SK-N-DZ (cell line): ENCODE measurements at regions not wholly inside any gene's neighbourhood (a gene's known extent, or its start where the extent isn't known, plus 50 kb on each side); places are given as distances from the start of the nearest gene placed in this dataset.
"Not testable (repeated sequence)": the region's sequence is repeated elsewhere in the genome, so short reads cannot be mapped to it uniquely, and the experiment has no call there.

Experiments used
- DNase-seq: peaks from one replicate; pipeline ENCODE4 v3.0.0-alpha.2; 2015; ENCODE audit warnings: low spot score

DNA sequence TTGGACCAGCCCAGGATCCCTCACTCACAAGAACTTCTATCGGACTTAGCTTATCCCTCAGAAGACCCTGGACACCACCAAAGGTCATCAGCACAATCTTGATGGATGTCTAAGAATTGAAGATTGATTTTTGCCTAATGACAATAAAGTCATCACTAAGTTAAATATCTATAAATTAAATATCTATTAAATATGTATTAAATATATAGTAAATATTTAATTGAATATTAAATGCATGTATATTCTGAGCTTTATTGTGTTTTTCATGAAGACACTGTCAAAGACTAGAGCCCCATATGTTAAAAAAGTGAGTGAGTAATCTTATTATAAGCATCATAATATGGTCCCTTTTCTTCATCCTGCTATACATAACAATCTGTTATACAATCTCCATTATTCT is 751.1 kb downstream of the KCNJ2 start:
- DNase-seq: no peak

DNA sequence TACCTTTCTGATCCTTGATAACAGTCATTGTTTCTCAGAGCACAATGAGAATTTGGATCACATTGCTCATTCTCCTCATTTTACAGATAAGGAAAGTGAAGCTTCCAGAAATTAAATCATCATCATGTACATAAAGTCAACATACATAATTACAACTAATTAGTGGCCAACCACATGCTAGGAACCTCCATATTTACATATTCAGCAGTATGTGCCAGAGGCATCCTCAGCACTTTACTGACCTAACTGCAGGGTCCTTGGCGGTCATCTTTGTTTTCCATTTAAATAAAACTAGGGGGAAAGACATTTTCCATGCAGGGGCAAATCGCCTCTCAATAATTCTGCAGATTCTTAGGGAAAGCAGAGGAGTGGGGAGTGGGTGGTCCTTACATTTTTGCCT is 752.9 kb downstream of the KCNJ2 start:
- DNase-seq: no peak

DNA sequence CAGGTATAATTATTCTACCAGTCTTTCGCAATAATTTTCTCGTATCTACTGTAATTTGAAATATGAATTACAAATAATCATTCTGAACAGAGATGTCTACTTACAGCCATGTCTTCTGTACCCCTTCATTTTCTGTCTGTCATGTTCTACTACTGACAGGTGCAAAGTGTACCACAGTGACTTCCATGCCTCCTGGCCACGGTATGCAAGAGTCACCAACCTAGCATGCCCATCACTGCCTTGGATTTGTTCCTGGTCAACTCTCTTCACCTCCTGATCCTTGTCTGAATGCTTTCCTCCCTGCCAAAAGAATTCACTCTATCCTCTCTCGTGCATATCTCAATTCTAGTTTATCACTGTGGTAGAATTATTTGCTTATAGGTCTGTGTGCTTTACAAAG is 755.4 kb downstream of the KCNJ2 start:
- no peak for DNase-seq

DNA sequence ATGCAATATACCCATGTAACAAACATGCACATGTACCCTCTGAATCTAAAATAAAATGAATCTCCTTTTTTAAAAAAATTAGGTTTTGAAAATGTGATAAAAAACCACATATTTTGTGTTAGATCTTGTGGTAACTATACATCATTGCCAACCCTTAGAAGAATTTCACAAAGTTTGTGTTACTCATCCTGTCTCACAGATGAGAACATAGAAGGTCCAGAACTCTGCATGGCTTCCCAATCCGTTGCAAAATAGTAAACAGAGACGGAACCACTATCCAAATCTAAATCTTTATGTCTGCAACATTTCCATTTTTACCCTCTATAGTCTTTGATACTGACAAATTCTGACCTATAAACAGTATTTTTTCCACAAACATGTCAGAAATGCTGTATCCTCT is 759.9 kb downstream of the KCNJ2 start:
- DNase-seq: no peak

DNA sequence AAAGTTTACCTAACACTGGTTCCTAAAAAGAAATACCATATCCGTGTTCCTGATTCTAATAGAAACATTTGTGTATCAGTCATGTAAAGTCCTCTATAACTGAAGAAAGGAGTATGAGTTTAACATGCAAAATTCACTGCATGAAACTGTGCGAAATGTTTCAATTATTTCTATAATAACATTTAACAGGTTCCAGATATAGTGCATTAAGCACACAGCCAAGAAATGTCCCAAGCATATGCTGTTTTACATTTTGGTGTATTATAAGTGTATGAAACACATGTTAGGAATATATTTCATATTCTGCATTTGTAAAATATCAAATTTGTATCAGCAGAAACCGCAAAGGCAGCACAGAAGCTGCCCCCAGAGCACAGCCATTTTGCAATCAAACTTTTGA is 764.9 kb downstream of the KCNJ2 start:
- no peak for DNase-seq

DNA sequence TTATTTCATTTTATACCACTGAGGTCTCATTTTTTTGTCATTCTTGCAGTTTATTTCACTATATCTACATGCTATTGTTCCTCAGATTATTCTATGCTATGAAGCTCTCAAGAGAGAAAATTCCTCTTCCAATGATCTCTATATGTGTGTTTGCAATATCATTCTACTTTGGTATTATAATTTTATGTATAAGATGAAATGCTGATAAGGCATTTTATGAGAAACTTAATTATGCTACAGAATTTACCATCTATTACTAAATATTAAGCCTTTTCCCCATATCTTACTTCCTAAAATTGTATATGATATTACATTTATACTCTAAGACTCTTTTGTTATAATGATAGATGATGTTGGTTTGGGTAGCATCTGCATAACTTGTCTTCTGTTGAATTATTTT is 765.5 kb downstream of the KCNJ2 start:
- no peak for DNase-seq

DNA sequence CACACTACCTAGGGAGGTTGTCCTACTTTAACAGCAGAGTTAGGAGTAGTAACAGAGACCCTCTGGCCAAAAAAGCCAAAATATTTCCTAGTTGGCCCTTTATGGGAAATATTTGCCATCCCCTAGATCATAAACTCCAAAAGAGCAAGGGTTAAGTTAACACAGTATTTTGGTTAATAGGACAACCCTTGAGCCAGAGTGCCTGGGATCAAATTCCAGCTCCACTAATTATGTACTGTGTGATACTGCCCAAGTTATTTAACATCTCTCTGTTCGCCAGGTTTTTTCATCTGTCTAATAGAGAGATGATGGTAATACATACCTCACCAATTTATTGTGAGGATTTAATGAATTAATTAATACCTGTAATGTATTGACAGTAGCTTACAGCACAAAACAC is 767.4 kb downstream of the KCNJ2 start:
- no peak for DNase-seq

DNA sequence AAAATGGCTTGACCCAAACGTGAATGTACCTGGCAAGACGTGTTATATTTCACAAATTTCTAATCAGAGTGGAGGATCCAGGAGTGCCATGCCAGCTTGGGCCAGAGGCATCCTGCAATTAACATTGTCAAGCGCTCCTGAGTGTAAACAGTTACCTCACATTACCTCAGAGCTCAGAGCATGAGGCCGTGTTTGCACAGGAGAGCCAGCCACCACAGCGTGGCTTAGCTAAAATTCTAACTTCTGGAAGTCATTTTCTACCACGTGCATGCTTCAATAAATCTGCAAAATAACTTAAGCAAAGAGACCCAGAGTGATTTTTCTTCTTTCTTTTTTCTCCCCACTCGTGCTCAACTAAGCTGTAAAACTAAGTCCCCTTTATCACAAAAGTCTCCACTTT is 769.0 kb downstream of the KCNJ2 start:
- no peak for DNase-seq

DNA sequence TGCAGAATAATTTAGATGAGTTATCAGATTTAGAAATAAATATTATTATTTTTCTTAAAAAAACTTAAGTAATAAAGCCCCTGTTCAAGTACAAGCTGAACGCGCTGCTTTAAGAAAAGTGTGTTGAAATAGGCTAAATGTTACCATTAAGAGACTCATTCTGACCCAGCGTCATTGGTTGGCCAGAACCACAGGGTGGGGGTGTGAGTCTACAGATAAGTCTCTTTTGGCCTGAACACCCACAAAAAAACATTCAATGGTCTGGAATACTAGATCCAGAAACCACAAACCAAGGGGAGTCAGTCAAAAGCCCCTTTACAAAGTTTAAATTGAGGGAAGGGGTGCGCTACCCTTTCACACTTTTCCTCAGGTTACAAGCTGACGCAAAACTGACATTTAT is 776.1 kb downstream of the KCNJ2 start:
- DNase-seq: no peak

DNA sequence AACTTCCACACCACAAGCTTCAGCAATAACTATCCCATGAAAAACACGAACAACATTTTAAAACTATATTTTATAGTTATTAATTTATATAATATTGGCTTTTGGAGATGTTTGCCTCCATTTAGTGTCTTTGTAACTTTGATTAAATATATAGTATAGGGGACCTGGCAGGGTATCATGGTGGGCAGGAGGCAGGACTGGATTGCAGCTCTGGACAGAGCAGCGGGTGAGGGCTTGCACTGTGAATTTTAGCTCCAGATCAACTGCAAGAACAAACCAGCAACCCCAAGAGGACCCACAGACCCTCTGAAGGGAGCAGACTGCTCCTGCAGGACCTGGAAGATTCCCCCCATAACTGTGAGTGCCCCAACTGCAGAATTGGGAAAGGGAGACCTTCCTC is 777.9 kb downstream of the KCNJ2 start:
- DNase-seq: no peak

DNA sequence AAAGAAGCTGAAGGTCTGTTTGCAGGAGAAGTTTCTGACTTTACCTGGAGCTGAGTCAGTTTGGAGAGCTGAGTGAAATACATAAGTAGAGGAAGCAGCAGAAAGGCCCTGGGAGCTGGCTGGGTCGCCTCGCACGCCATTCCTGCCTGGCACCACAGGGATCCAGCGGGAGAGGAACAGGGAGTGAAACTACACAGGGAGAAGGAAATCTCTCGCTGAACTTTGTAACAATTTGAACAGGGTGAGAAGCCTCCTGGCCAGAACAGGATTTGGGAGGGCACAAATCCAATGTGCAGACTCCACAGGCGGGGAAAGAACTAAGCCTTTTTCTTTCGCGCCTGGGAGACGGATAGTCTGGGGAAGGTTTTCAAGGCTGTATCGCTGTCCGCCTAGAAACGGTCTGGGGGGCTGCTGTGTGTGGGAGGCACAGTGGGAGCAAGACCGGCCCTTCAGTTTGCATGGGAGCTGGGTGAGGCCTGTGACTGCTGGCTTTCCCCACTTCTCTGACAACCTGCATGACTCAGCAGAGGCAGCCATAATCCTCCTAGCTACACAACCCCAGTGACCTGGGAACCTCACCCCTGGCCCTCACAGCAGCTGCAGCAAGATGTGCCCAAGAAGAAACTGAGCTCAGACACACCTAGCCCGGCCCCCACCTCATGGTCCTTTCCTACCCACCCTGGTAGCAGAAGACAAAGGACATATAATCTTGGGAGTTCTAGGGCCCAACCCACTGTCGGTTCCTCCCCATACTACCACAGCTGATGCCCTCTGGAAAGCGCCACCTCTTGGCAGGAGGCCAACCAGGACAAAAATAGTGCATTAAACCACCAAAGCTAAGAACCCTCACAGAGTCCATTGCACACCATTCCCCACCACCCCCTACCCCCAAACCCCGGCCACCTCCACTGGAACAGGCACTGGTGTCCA is 778.6 kb downstream of the KCNJ2 start:
- DNase-seq: no peak

DNA sequence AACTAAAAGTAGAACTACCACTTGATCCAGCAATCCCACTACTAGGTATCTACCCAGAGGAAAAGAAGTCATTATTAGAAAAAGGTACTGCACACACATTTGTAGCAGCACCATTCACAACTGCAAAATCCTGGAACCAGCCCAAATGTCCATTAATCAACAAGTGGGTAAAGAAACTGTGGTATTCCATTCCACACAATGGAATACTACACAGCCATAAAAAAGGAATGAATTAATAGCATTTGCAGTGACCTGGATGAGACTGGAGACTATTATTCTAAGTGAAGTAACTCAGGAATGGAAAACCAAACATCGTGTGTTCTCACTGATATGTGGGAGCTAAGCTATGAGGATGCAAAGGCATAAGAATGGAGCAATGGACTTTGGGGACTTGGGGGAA is 783.8 kb downstream of the KCNJ2 start:
- DNase-seq: not testable (repeated sequence)

DNA sequence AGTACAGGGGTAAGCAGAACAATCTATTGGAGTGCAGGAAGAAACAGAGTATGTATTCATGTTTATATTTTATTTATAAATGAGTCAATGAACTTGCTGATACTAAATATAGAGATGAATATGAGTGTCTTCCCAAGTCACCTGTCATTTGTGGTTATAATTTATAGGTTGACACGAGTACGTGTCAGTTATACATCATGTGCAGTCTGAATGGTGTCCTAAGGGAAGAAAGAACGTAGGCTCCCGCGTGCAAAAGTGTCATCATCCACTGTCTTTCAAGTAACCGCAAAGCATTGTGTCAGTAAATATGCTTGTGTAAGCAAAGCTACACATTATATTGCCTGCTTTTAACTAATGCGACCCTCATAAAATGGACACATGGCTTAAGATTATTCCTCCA is 786.1 kb downstream of the KCNJ2 start:
- DNase-seq: no peak

DNA sequence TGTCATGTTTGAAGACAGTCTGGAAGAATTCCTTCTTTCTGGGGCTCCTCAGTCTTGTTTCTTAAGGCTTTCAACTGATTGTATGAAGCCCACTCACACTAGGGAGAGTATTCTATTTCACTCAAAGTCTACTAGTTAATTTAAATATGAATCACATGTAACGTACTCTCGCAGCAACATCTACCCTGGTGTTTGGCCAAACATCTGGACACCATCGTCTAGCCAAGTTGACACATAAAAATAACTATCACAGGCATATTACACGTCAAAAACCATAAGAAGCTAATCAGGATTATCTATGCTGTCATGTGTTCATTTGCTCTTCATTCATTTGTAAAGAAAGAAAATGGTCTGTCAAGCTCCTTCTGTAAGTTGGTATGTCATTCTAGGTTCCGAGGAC is 787.4 kb downstream of the KCNJ2 start:
- DNase-seq: no peak

DNA sequence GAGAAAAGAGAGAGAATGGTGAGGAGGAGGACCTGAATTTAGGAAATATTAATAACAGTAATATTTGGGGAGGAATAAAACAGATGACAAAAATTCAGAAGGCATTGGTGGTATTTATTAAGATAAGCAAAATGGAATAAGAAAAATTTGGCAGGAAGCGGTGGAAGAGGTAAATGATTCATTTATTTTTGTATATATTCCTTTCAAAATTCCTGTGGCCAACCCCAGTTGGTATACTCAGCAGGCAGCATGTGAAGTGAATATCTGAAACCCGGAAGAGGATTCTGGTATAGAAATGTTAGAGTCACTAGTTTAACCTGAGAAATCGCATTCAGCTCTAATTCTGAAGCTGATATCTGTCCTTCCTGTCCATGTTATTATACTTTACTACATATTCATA is 792.0 kb downstream of the KCNJ2 start:
- DNase-seq: no peak

DNA sequence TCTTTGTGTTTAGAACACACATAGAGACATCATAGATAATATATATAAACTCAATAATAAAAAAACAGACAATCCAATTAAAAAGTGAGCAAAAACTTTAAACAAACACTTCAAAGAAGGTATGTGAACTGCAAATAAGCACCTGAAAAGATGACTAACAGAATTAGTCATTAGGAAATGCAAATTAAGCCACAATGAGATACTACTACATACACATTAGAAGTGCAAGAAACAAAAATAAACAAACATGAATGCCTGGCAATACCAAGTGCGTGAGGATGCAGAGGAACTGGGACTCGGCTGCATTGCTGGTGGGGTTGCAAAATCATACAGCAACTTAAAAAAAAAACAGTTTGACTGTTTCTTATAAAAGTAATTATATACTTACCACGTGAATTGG is 799.0 kb downstream of the KCNJ2 start:
- no peak for DNase-seq

DNA sequence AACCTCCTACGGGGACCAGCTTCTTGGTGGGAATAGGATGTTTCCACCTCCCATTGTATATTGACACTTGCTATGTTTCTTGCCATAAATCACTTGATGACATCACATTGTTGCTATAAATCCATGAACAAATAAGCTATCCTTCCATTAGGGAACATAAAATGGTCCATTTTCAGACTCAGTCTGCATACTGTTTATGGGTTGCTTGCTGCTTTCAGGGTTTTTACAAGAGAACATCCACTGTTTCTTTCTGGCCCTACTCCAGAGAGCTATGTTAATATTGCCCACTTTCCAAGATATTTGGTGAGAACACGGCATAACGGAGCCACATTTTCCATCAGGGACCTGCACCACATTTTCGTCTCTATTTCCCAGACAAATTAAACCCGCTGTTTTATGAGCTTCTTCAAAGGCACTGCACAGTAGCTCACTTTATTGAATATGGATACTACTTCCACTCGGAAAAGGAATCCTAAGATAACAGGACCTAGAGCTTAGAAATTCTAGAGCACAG is 800.2 kb downstream of the KCNJ2 start:
- DNase-seq: no peak

DNA sequence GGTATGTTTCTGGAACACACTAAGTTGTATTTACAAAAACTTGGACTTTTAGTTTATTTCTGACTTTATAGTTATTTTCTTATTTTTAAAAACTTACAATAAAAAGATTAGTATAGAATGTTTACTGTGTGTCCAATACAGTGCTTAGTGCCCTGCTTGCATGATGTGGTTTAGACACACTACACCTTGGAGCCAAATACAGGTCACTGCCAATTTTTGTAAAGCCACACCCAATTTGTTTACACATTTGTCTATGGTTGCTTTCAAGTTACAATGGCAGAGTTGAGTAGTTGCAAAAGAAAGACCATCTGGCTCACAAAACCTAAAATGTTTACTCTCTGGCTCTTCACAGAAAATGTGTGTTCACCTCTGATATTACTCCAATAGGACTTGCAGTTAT is 807.1 kb downstream of the KCNJ2 start:
- no peak for DNase-seq

DNA sequence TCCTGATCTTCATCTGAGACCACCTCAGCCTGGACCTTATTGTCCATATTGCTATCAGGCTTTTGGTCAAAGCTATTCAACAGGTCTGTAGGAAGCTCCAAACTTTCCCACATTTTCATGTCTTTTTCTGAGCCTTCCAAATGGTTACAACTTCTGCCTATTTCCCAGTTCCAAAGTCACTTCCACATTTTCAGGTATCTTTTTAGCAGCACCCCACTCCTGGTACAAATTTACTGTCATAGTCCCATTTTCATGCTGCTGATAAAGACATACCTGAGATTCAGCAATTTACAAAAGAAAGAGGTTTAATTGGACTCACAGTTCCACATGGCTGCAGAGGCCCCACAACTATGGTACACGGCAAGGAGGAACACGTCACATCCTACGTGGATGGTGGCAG is 815.5 kb downstream of the KCNJ2 start:
- no peak for DNase-seq

DNA sequence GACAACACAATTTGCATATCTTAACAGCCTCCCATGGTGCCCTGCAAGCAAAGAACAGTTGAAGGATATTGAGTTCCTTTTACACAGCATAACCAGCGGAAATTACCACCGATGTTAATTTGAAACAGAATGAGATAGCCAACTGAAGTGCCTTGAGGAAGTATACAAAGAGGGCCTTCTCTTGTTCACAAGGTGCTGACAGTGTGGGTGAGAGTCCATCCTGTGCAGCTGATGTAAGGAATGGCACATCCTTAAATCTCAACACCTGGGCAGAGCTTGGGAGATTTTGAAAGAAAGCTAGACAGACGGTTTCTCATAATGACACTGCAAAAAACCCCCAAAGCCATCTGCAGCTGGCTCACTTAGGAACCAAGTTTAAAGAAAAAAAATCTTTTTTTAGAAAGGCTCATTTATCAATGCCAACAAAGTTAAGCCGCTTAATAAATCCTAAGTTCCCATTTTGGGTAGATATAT is 818.6 kb downstream of the KCNJ2 start:
- DNase-seq: no peak

DNA sequence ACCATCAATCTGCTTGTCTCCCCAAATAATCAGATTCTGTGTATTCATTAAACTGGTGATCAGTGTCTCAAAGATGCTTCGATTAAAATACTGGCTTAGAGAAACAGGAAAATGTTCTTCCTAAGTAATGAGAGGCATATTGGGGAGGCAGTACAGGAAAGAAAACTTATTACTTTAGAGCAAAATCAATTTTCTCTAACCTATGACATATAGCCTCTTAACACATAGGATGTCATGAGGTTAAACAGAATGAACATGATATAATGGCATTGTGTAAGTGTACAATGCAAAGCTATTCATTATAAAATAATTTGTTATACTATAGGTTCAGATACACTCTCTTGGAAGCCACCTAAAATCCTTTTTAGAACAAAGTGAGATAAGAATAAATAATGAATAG is 819.3 kb downstream of the KCNJ2 start:
- no peak for DNase-seq

DNA sequence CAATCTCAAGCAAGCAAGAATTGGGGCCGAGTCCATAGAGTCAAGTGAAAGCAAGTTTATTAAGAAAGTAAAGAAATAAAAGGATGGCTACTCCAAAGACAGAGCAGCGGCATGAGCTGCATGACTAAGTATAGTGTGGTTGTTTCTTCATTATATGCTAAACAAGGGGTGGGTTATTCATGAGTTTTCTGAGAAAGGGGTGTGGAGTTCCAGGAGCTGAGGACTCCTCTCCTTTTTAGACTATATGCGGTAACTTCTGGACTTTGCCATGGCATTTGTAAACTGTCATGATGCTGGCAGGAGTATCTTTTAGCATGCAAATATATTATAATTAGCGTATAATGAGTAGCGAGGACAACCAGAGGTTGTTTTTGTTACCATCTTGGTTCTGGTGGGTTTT is 819.9 kb downstream of the KCNJ2 start:
- no peak for DNase-seq

DNA sequence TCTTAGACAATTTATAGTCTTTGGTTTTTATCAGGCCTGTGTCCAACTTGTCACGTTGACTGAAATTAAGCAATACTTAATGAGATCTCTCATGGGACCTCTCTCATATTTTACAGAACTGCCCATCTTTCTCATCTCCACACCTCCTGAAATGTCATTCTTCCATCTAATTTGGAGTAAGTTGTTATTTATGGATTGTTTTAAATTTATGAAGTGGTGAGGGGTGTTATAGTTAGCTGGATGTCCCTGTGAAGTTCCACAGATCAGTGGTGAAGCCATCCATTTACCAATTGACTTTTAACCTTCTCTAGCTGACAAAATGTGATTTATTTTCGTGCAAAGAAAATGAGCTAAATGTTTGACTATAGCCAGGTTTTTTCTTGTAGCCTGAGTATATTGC is 824.9 kb downstream of the KCNJ2 start:
- DNase-seq: no peak

DNA sequence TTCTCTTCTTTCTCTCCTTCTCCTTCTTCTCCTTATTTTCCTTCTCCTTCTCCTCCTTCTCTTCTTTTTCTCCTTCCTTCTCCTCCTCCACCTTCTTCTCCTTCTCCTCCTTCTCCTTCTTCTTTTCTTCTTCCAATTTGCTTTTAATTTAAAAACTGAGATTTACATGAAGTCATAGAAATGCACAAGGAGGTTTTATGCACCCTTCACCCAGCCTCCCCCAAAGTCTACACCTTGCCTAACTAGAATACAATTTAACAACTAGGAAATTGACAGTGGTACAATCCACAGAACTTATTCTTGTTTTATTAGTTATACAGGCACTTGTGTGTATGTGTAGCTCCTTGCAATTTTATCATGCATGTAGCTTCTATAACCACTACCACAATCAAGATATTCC is 826.7 kb downstream of the KCNJ2 start:
- no peak for DNase-seq
